ENCODE measurements at regions not wholly inside any gene's neighbourhood (a gene's known extent, or its start where the extent isn't known, plus 50 kb on each side); places are given as distances from the start of the nearest gene placed in this dataset.

DNA sequence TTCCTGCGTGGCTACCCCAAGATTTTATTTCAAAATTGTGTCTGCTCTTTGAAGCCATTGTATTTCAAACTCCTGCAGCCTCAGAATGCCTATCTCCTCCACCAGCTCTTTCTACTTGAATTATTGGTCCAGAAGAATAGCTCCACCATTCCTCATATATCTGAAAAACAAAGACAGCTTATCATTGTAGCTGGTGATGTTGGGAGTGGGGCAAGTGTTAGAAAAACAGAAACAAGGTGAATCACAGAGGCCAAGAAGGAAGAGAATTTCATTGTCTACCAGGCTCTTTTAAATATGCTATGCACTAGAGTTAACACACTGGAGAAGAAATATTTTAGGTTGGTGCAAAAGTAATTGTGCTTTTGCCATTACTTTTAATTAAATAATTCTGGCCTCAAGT, 307.9 kb upstream of the ROPN1 start:
- TF ChIP-seq, protein P1, sequence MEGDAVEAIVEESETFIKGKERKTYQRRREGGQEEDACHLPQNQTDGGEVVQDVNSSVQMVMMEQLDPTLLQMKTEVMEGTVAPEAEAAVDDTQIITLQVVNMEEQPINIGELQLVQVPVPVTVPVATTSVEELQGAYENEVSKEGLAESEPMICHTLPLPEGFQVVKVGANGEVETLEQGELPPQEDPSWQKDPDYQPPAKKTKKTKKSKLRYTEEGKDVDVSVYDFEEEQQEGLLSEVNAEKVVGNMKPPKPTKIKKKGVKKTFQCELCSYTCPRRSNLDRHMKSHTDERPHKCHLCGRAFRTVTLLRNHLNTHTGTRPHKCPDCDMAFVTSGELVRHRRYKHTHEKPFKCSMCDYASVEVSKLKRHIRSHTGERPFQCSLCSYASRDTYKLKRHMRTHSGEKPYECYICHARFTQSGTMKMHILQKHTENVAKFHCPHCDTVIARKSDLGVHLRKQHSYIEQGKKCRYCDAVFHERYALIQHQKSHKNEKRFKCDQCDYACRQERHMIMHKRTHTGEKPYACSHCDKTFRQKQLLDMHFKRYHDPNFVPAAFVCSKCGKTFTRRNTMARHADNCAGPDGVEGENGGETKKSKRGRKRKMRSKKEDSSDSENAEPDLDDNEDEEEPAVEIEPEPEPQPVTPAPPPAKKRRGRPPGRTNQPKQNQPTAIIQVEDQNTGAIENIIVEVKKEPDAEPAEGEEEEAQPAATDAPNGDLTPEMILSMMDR (IDR thresholded peaks at IDR 0.05; ENCODE audit: low read depth, low read length, poor library complexity, severe bottlenecking): no peak
- no peak for TF ChIP-seq EZH2phosphoT487 (IDR thresholded peaks at IDR 0.05; ENCODE audit: borderline replicate concordance, low read length)

DNA sequence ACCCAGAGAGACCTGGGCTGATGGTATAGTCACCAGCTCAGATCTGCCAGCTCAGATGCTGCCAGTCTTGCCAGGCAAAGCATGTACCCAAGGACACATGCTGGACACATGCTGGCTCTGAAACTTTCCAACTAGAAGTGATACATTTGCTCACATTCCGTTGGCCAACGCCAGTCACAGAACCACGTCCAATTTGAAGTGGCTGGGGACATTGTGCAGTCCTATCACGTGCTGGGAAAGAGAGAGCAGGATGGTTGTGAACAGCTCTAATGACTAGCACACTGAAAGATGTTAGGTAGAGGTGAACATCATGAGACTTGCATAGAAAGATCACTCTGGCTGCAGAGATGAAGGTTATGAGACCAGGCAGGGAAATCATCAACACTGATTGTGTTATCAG, 308.5 kb upstream of the ROPN1 start:
- peaks cover 13% of the 10 kb centered on the region for H3K27me3 ChIP-seq (ENCODE audit: control insufficient read depth, low read length)
- no peaks in the 10 kb centered on the region for H3K4me1 ChIP-seq (ENCODE audit: control insufficient read depth, low read length)
- no peak overlapping the region for H3K4me2 ChIP-seq (ENCODE audit: low read length)

More for the DNA sequence above, 307.9 kb upstream of the ROPN1 start:
- Histone ChIP-seq H3K9me3 (ENCODE audit: control insufficient read depth, insufficient read depth, low read length) (no peaks in the 10 kb centered on the region), H3K4me3 (ENCODE audit: low read length) (no peak overlapping the region), H4K20me1 (ENCODE audit: control insufficient read depth, insufficient read depth, low read depth, low read length) (no peaks in the 10 kb centered on the region), H3K9me2 (replicated peaks; ENCODE audit: control insufficient read depth, low read length) (no peaks in the 10 kb centered on the region), H3F3A (ENCODE audit: control insufficient read depth, insufficient read depth) (no peaks in the 10 kb centered on the region), H3K4me2 (ENCODE audit: low read length) (no peak overlapping the region), H3K79me2 (ENCODE audit: control insufficient read depth, low read length) (no peaks in the 10 kb centered on the region), H3K4me1 (ENCODE audit: control insufficient read depth, low read length) (no peaks in the 10 kb centered on the region), H3K27me3 (ENCODE audit: control insufficient read depth, low read length) (peaks cover 13% of the 10 kb centered on the region), H3K27ac (ENCODE audit: low read depth, low read length) (no peak overlapping the region), H3K36me3 (ENCODE audit: control insufficient read depth, low read length) (no peaks in the 10 kb centered on the region)

DNA sequence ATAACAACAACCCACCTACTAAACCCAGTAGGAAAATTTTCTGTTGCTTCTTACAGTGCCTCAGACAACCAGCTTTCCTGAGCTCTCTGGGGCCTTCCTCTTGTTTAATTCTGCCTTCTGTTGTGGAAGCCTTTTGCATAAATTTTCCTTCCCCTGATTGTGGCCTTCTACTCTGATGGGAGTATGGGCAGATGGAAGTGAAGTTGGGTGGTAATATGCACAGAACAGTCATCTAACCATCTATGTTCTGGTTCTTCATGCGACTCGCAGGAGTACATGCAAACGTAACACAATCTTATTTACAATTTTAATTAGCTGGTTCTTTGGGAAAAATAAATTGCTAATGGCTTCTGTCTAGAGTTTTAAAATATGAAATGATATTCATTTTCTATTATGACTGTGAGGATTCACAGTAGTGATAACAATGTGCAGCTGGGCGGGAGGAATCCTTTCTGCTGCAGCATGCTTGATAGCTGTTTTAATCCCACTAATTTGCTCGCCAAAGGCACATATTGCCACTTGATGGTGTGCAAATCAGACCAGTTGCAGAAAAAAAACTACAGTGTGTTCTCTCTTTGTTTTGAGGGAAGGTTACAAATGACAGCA, 311.5 kb upstream of the ROPN1 start:
- H3K36me3 ChIP-seq (ENCODE audit: control insufficient read depth, low read length): no peaks in the 10 kb centered on the region
- no peaks in the 10 kb centered on the region for H3F3A ChIP-seq (ENCODE audit: control insufficient read depth, insufficient read depth)
- H3K79me2 ChIP-seq (ENCODE audit: control insufficient read depth, low read length): no peaks in the 10 kb centered on the region
- no peak overlapping the region for H3K4me3 ChIP-seq (ENCODE audit: low read length)
- peaks cover 11% of the 10 kb centered on the region for H3K27me3 ChIP-seq (ENCODE audit: control insufficient read depth, low read length)
- no peak overlapping the region for H3K4me2 ChIP-seq (ENCODE audit: low read length)
- H4K20me1 ChIP-seq (ENCODE audit: control insufficient read depth, insufficient read depth, low read depth, low read length): no peaks in the 10 kb centered on the region
- TF ChIP-seq, protein P1 (IDR thresholded peaks at IDR 0.05; ENCODE audit: low read depth, low read length, poor library complexity, severe bottlenecking): no peak
- TF ChIP-seq EZH2phosphoT487 (IDR thresholded peaks at IDR 0.05; ENCODE audit: borderline replicate concordance, low read length): no peak
- no peaks in the 10 kb centered on the region for H3K9me3 ChIP-seq (ENCODE audit: control insufficient read depth, insufficient read depth, low read length)
- no peaks in the 10 kb centered on the region for H3K9me2 ChIP-seq (replicated peaks; ENCODE audit: control insufficient read depth, low read length)
- no peak overlapping the region for H3K27ac ChIP-seq (ENCODE audit: low read depth, low read length)
- H3K4me1 ChIP-seq (ENCODE audit: control insufficient read depth, low read length): no peaks in the 10 kb centered on the region

More for the DNA sequence above, 308.5 kb upstream of the ROPN1 start:
- Histone ChIP-seq H3K79me2 (ENCODE audit: control insufficient read depth, low read length) (no peaks in the 10 kb centered on the region), H4K20me1 (ENCODE audit: control insufficient read depth, insufficient read depth, low read depth, low read length) (no peaks in the 10 kb centered on the region), H3K27ac (ENCODE audit: low read depth, low read length) (no peak overlapping the region), H3K36me3 (ENCODE audit: control insufficient read depth, low read length) (no peaks in the 10 kb centered on the region), H3F3A (ENCODE audit: control insufficient read depth, insufficient read depth) (no peaks in the 10 kb centered on the region), H3K4me3 (ENCODE audit: low read length) (no peak overlapping the region), H3K9me3 (ENCODE audit: control insufficient read depth, insufficient read depth, low read length) (no peaks in the 10 kb centered on the region), H3K9me2 (replicated peaks; ENCODE audit: control insufficient read depth, low read length) (no peaks in the 10 kb centered on the region)
- TF ChIP-seq, protein P1 (IDR thresholded peaks at IDR 0.05; ENCODE audit: low read depth, low read length, poor library complexity, severe bottlenecking): no peak
- TF ChIP-seq EZH2phosphoT487 (IDR thresholded peaks at IDR 0.05; ENCODE audit: borderline replicate concordance, low read length): no peak

All from DOHH2 (cell line).